HUES48 (cell line): ENCODE measurements at regions not wholly inside any gene's neighbourhood (a gene's known extent, or its start where the extent isn't known, plus 50 kb on each side); places are given as distances from the start of the nearest gene placed in this dataset.

ENCODE experiments used
- H3K27ac ChIP-seq: one replicate; pipeline ENCODE4 v1.7.0; 2013; ENCODE audit warnings: low read depth, low read length, inconsistent platforms
- H3K27me3 ChIP-seq: 2 replicates; pipeline ENCODE4 v1.6.1; 2013; ENCODE audit warnings: mild to moderate bottlenecking, low read length; ENCODE audit not compliant: control insufficient read depth, insufficient read depth
- H3K36me3 ChIP-seq: 2 replicates; pipeline ENCODE4 v1.6.1; 2013; ENCODE audit warnings: low read length; ENCODE audit not compliant: control insufficient read depth, insufficient read depth
- H3K4me1 ChIP-seq: 2 replicates; pipeline ENCODE4 v1.6.1; 2013; ENCODE audit warnings: mild to moderate bottlenecking, low read length; ENCODE audit not compliant: control insufficient read depth, insufficient read depth
- H3K4me3 ChIP-seq: 2 replicates; pipeline ENCODE4 v1.5.1; 2013; ENCODE audit warnings: mild to moderate bottlenecking, low read depth, low read length
- H3K9ac ChIP-seq: 2 replicates; pipeline ENCODE4 v1.6.1; 2013; ENCODE audit warnings: mild to moderate bottlenecking, low read depth, low read length, moderate library complexity
- H3K9me3 ChIP-seq: 2 replicates; pipeline ENCODE4 v1.6.1; 2013; ENCODE audit warnings: low read length; ENCODE audit not compliant: control insufficient read depth, insufficient read depth

DNA sequence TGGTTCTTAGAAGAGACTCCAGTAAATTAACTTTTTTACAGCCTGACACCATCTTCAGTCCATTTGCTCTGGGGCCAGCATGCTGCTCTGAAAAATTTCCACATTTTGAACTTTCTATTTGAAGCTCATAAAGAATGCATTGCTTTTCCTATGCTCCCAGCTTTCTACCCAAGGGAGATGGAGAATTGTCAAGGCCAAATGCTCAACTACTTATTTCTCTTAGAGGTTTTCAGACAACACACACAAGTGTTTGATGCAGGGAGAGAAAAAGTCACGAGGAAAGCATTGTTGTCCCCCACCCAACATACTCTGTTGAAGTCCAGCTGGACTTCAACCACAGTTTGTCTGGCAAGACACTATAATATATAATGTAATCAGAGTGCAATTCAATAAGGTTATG lies 100.3 kb upstream of the CADPS start:
- no peak overlapping the region for H3K27ac ChIP-seq

DNA sequence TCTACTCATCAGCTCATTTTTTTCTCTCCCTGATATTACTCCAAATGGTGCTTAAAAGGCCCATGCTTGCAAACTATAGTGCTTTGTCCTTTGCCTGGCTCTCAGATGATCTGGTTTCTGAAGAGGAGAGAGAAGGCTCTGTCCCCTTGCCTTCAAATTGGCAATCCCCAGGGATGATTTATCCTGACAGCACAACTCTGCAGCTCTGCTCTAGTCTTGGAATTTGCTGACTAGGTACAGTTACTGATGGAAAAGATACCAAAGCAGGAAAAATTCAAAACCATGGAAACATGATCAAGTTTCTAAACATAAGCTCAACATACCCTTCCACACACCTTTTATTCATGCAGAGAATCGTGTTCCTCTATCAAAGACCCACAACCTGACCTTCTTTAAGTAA lies 106.7 kb upstream of the CADPS start:
- Histone ChIP-seq H3K9ac (no peak overlapping the region), H3K9me3 (no peaks in the 10 kb centered on the region), H3K4me3 (no peak overlapping the region), H3K36me3 (peaks cover 23% of the 10 kb centered on the region), H3K27ac (no peak overlapping the region), H3K27me3 (no peaks in the 10 kb centered on the region), H3K4me1 (peaks cover 20% of the 10 kb centered on the region)

More for the DNA sequence above, 100.3 kb upstream of the CADPS start:
- Histone ChIP-seq H3K4me3 (no peak overlapping the region), H3K9me3 (no peaks in the 10 kb centered on the region), H3K27me3 (no peaks in the 10 kb centered on the region), H3K4me1 (no peaks in the 10 kb centered on the region), H3K36me3 (no peaks in the 10 kb centered on the region), H3K9ac (no peak overlapping the region)

DNA sequence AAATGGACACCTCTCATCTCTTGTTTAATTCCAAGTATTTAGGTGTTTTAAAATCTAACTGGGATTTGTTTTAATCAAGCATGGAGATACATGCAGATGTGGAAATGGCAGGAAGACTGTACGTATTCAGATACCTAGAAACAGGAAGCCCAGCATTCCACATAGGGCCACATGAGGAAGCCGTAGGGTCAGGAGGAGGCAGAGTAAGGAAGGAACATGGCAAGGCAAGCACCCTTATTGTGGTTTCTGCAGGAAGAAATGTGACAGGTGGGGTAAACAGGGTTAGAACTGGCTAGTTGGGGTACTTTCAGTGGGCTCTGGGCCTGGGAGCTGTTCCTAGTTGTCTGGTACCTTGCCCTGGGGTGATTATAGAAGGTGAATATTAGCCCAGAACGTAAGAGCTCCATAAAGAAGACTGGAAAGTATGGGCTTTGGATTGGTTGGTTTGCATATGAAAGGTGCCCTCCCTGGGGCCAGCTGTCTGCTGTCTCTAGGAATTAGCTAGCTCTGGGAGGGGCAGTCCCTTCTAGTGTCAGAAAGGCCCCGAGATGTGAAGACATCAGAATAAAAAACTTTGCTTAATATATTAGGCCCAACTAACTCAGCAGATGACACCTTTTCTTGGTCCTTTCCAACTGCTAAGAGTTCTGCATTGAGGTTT lies 107.7 kb upstream of the CADPS start:
- H3K9ac ChIP-seq = no peak overlapping the region
- peaks cover 20% of the 10 kb centered on the region for H3K4me1 ChIP-seq
- no peaks in the 10 kb centered on the region for H3K27me3 ChIP-seq
- no peak overlapping the region for H3K27ac ChIP-seq
- peaks cover 33% of the 10 kb centered on the region for H3K36me3 ChIP-seq
- H3K4me3 ChIP-seq = no peak overlapping the region
- H3K9me3 ChIP-seq = no peaks in the 10 kb centered on the region

DNA sequence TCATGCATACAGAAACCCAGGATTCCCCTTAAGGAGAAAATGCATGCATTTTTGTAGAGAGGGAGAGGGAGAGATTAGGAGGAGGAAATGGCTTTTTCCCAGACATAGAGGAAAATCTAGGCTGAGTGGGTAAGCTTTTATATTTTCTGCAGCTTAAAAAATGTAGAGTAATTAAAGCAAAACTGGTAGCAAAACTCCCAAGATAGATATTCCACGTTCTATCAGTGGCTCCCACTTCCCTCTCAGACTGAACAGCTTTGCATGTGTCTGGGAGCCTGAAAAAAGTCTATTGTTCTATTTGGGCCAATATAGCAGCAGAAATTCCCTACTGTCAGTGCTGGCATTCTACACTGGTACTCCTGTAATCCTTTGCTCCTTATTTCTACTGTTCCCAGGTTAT lies 110.8 kb upstream of the CADPS start:
- Histone ChIP-seq H3K9me3 (no peaks in the 10 kb centered on the region), H3K36me3 (peaks cover 50% of the 10 kb centered on the region), H3K27me3 (no peaks in the 10 kb centered on the region), H3K4me1 (peaks cover 32% of the 10 kb centered on the region), H3K9ac (no peak overlapping the region), H3K27ac (no peak overlapping the region), H3K4me3 (no peak overlapping the region)

DNA sequence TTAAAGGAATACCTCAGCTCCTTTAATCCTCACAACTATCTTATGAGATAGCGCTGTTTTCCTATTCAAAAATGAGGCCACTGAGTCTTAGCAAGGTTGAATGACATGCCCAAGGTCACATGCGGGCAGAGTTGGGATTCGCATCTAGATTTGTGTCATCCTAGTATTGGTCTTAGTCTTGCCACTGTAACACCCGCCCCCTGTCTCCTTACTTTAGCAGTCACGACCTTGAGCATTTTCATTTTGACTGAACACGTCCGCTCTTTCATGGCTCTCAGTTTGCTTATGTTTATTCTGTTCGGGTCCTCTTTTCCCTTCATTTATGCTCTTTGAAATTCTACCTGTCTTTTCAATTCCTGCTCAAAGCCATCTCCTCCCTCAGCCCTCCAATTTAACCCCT lies 112.5 kb upstream of the CADPS start:
- H3K9ac ChIP-seq = no peak overlapping the region
- H3K4me1 ChIP-seq = peaks cover 26% of the 10 kb centered on the region
- H3K4me3 ChIP-seq = no peak overlapping the region
- no peak overlapping the region for H3K27ac ChIP-seq
- H3K9me3 ChIP-seq = no peaks in the 10 kb centered on the region
- H3K36me3 ChIP-seq = peaks cover 53% of the 10 kb centered on the region
- no peaks in the 10 kb centered on the region for H3K27me3 ChIP-seq

DNA sequence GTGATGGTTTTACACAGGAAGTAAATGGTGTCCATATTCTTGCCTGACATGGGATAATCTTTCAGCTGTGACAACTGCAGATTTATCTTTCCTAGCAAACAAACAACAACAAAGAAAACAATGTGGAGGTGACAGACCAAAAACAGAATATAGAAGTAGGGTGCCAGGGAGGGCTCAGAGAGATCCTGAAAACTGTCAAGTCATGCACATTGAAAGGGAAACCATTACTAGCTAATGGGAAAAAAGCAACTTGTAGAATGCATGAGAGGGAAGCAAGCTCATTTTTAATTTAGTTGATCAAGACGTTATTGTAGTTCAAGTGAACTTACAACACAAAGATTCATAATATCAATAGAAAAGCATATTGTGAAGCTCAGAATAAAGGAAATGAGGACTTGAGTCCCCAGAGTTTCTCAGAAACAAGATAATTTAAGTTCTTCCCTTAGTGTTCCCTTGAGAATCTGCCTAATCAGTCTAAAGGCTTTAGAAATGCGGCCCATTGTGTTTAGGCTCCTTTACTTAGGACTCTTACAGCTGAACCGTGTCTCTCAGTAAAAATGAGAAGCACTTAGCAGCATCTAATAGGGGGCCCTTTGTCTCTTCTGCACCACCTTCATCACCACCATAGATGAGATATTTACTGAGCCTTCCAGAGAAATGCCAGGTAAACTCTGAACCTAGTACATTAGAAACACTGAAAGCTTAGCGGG lies 115.6 kb upstream of the CADPS start:
- no peak overlapping the region for H3K4me3 ChIP-seq
- H3K27ac ChIP-seq = peak overlapping the region; percentile 52
- H3K9ac ChIP-seq = no peak overlapping the region
- H3K9me3 ChIP-seq = no peaks in the 10 kb centered on the region
- peaks cover 35% of the 10 kb centered on the region for H3K4me1 ChIP-seq
- no peaks in the 10 kb centered on the region for H3K27me3 ChIP-seq
- H3K36me3 ChIP-seq = peaks cover 45% of the 10 kb centered on the region

DNA sequence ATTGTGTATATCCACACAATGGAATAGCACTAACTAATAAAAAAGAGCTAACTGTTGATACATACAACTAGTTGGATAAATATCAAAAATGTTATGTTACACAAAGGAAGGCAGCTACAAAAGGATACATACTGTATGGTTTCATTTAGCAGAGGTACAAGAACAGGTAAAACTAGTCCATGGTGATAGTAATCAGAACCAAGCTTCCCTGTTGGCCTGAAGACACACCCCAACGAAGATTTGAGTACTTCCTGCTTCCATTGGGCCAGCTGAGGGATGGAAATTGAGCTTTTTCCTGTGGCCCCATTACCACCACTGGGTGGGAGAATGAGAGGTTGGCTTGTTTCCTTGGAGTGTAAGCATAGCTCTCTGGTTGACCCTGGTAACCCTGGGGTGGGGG lies 117.3 kb upstream of the CADPS start:
- no peaks in the 10 kb centered on the region for H3K9me3 ChIP-seq
- no peak overlapping the region for H3K27ac ChIP-seq
- no peak overlapping the region for H3K4me3 ChIP-seq
- no peaks in the 10 kb centered on the region for H3K27me3 ChIP-seq
- peaks cover 36% of the 10 kb centered on the region for H3K4me1 ChIP-seq
- no peak overlapping the region for H3K9ac ChIP-seq
- peaks cover 28% of the 10 kb centered on the region for H3K36me3 ChIP-seq

DNA sequence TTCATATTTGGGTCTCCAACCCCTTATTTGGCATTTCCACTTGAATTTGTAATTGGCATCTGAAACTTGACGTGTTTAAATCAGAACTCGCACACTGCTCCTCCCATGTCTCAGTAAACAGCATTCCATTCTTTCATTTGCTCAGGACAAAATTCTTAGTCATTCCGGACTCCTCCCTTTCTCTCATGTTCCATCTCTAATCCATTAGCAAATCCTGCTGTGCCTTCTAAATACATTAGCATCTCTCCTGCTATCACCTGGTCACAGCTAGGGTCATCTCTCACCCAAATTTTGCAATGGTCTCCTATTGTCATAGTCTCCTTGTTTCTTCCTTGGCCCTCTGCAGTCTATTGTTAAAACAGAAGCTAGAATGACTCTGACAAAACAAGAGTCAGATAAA lies 119.9 kb upstream of the CADPS start:
- Histone ChIP-seq H3K27me3 (no peaks in the 10 kb centered on the region), H3K4me3 (no peak overlapping the region), H3K9me3 (no peaks in the 10 kb centered on the region), H3K27ac (peak overlapping the region; percentile 68), H3K9ac (no peak overlapping the region), H3K4me1 (peaks cover 31% of the 10 kb centered on the region), H3K36me3 (peaks cover 7% of the 10 kb centered on the region; the same call in 1 of the 2 replicates)

DNA sequence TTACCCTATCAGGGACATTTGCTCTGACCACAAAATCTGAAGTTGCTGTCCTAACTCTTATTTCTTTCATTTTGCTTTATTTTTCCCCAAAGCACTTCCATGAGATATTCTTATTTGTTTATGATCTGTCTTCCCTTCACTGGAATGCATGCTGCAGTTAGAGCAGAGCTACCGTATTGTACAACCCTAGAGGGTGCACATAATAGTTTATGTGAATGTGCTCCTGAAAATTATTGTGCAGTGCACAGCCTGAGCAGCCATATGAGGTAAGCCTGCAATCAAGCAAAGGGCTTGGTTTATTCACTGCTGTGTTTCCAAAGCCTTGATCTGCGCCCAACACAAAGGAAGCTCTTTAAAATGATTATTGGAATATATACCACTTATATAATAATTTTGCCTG lies 120.3 kb upstream of the CADPS start:
- Histone ChIP-seq H3K9ac (no peak overlapping the region), H3K36me3 (peaks cover 7% of the 10 kb centered on the region; the same call in 1 of the 2 replicates), H3K27ac (peak overlapping the region; percentile 45), H3K27me3 (no peaks in the 10 kb centered on the region), H3K4me1 (peaks cover 30% of the 10 kb centered on the region), H3K9me3 (no peaks in the 10 kb centered on the region), H3K4me3 (no peak overlapping the region)

DNA sequence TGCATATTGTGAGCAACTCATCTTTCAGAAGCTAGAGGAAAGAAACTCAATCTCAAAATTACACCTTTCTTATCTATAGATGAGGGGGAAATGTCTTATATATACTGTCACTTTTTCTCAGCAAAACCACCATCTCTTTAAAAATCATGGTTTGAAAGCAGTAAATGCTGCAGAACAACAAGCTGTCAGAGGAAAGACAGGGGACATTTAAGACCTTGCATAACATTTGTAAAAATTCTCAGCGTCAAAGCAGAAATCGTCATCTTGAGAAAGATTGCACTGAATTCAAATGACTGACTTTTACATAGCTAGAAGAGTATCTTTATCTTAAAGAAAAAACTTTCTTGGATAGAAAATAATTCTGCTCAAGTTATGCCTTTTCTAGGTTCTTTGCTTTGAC lies 122.2 kb upstream of the CADPS start:
- no peak overlapping the region for H3K9ac ChIP-seq
- H3K27me3 ChIP-seq = no peaks in the 10 kb centered on the region
- peaks cover 14% of the 10 kb centered on the region for H3K36me3 ChIP-seq
- H3K27ac ChIP-seq = no peak overlapping the region
- H3K4me1 ChIP-seq = peaks cover 22% of the 10 kb centered on the region
- no peak overlapping the region for H3K4me3 ChIP-seq
- no peaks in the 10 kb centered on the region for H3K9me3 ChIP-seq

DNA sequence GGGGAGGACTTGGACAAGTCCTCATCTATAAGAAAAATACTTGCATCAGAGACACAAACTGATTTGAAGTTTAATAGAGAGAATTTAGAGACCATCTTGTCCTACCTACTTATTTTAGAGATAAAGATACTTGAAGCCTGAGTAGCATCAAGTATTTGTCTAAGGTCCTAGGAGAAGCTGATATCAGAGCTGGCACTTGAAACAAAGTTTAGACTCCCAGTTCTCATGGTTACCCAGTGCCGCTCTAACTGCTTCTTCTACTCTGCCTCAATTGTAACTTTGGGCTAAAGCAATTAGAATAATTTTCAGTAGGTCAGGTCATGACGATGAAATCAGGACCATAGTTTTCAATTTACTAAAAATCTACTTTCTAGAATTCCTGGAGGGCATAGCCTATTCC lies 123.9 kb upstream of the CADPS start:
- Histone ChIP-seq H3K9me3 (no peaks in the 10 kb centered on the region), H3K9ac (no peak overlapping the region), H3K36me3 (peaks cover 13% of the 10 kb centered on the region; the same call in 1 of the 2 replicates), H3K27me3 (no peaks in the 10 kb centered on the region), H3K4me1 (peaks cover 22% of the 10 kb centered on the region), H3K4me3 (no peak overlapping the region), H3K27ac (no peak overlapping the region)
